ENCODE measurements at regions not wholly inside any gene's neighbourhood (a gene's known extent, or its start where the extent isn't known, plus 50 kb on each side); places are given as distances from the start of the nearest gene placed in this dataset.
"Not testable (repeated sequence)": the region's sequence is repeated elsewhere in the genome, so short reads cannot be mapped to it uniquely, and the experiment has no call there.

DNA sequence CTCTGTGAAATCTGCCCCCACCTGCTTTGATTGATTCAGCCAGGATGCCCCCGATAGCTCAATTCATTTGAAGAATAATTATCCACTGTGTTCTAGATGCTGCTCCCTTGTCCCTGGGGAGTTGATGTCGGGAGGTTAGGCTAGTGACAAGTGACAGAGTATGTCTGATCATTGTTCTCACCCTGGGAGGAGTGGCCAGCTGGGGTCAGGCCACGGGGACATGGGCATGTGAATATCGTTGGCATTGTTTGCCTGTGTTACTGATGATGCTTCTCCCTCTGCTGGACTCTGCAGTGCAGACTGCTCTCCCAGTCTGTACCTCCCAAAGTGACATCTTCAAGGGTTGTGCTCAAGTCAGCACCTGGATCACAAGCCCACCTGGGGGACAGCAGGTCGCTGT is 89.9 kb upstream of the C16orf82 start:
- Histone ChIP-seq H3K4me1 (ENCODE audit: control insufficient read depth, insufficient read depth, low read length) (no peaks in the 10 kb centered on the region), H3K27ac (ENCODE audit: low read length) (no peak overlapping the region), H3K36me3 (ENCODE audit: control insufficient read depth, insufficient read depth, low read length) (no peaks in the 10 kb centered on the region), H3K4me3 (ENCODE audit: low read length) (no peak overlapping the region), H3K27me3 (ENCODE audit: control insufficient read depth, insufficient read depth, low read length) (no peaks in the 10 kb centered on the region), H3K9me3 (ENCODE audit: control insufficient read depth, insufficient read depth, low read length) (no peaks in the 10 kb centered on the region)
- DNase-seq (ENCODE audit: low read depth, low spot score): no peak
- WGBS (ENCODE audit: insufficient coverage, insufficient read length): no CpG with 5 or more reads among the region's 5 CpGs

DNA sequence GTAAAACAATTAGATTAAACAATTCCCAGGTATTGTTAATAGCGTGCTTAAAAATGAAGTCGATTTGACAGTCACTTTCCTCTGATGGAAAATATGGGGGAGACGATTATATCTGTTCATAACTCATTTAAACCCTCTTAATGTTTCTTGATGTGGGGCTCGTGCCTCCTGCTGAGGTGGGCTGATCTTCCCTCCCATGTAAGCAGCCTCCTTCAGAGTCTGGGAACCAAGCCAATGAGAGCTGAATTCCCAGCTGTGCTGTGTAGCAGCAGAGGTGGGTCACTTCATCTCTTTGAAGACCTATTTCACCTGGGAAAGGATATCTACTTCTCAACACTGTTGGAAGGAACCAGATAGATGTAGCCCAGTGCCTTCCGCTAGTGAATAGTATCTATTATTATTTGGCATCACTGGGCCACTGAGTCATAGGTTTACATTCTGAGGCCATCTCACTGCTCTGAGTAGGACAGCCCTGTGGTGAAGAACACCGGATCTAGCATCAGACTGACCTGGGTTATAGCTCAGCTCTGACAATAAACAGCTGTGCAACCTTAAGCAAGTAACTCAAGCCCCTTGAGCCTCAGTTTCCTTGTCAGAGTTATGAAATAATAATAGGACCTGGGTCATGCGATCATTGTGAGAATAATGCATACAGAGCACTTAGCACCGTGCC is 85.3 kb upstream of the C16orf82 start:
- DNase-seq (ENCODE audit: low read depth, low spot score): no peak
- Histone ChIP-seq H3K27ac (ENCODE audit: low read length) (no peak overlapping the region), H3K36me3 (ENCODE audit: control insufficient read depth, insufficient read depth, low read length) (no peaks in the 10 kb centered on the region), H3K4me3 (ENCODE audit: low read length) (no peak overlapping the region), H3K4me1 (ENCODE audit: control insufficient read depth, insufficient read depth, low read length) (0 out of 2 replicates have a peak, but pooled peaks cover 2% of the 10 kb centered on the region), H3K27me3 (ENCODE audit: control insufficient read depth, insufficient read depth, low read length) (no peaks in the 10 kb centered on the region), H3K9me3 (ENCODE audit: control insufficient read depth, insufficient read depth, low read length) (no peaks in the 10 kb centered on the region; the same call in 1 of the 2 replicates)
- WGBS (ENCODE audit: insufficient coverage, insufficient read length): no CpG with 5 or more reads among the region's 8 CpGs

DNA sequence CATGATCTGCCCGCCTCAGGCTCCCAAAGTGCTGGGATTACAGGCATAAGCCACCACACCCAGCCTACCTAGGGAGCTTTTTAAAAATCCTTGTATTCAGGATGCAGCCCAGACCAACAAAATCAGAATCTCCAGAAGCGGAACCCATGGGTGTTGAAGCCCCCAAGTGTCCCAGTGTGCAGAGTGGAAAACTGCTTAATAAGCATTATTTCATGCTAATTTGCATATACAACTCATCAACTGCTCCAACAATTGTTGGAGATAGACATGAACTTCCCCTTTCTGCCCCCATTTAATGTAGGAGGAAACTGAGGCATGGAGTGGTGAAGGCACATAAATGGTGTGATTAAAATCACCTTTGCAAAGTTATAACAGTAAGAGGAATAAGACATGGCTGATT is 84.3 kb upstream of the C16orf82 start:
- no peak for DNase-seq (ENCODE audit: low read depth, low spot score)
- WGBS (ENCODE audit: insufficient coverage, insufficient read length): no CpG with 5 or more reads among the region's 2 CpGs
- no peaks in the 10 kb centered on the region; the same call in 1 of the 2 replicates for H3K9me3 ChIP-seq (ENCODE audit: control insufficient read depth, insufficient read depth, low read length)
- no peaks in the 10 kb centered on the region for H3K36me3 ChIP-seq (ENCODE audit: control insufficient read depth, insufficient read depth, low read length)
- H3K4me3 ChIP-seq (ENCODE audit: low read length): no peak overlapping the region
- no peak overlapping the region for H3K27ac ChIP-seq (ENCODE audit: low read length)
- H3K4me1 ChIP-seq (ENCODE audit: control insufficient read depth, insufficient read depth, low read length): peaks cover 3% of the 10 kb centered on the region; the same call in 1 of the 2 replicates
- no peaks in the 10 kb centered on the region for H3K27me3 ChIP-seq (ENCODE audit: control insufficient read depth, insufficient read depth, low read length)

DNA sequence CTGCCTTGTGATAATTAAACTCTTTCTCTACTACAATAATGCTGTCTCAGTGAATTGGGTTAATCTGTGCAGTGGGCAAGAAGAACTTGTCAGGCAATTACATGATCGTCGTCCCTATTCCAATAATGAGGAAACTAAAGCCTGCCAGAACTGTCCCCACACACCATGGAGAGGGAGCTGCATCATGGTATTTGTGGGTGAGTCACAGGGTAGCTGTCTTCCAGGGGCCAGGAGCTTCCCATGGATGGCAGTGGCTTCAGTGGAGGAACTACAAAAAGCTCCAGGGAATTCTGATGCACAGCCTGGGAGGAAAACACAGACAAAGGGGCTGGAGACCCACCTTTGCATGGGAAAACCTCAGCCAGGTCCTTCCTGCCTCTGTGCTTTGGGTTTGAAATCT is 83.3 kb upstream of the C16orf82 start:
- Histone ChIP-seq H3K36me3 (ENCODE audit: control insufficient read depth, insufficient read depth, low read length) (no peaks in the 10 kb centered on the region), H3K4me1 (ENCODE audit: control insufficient read depth, insufficient read depth, low read length) (peaks cover 3% of the 10 kb centered on the region; the same call in 1 of the 2 replicates), H3K4me3 (ENCODE audit: low read length) (no peak overlapping the region), H3K27ac (ENCODE audit: low read length) (no peak overlapping the region), H3K9me3 (ENCODE audit: control insufficient read depth, insufficient read depth, low read length) (no peaks in the 10 kb centered on the region; the same call in 1 of the 2 replicates), H3K27me3 (ENCODE audit: control insufficient read depth, insufficient read depth, low read length) (no peaks in the 10 kb centered on the region)
- no peak for DNase-seq (ENCODE audit: low read depth, low spot score)
- no CpG with 5 or more reads among the region's 2 CpGs for WGBS (ENCODE audit: insufficient coverage, insufficient read length)

DNA sequence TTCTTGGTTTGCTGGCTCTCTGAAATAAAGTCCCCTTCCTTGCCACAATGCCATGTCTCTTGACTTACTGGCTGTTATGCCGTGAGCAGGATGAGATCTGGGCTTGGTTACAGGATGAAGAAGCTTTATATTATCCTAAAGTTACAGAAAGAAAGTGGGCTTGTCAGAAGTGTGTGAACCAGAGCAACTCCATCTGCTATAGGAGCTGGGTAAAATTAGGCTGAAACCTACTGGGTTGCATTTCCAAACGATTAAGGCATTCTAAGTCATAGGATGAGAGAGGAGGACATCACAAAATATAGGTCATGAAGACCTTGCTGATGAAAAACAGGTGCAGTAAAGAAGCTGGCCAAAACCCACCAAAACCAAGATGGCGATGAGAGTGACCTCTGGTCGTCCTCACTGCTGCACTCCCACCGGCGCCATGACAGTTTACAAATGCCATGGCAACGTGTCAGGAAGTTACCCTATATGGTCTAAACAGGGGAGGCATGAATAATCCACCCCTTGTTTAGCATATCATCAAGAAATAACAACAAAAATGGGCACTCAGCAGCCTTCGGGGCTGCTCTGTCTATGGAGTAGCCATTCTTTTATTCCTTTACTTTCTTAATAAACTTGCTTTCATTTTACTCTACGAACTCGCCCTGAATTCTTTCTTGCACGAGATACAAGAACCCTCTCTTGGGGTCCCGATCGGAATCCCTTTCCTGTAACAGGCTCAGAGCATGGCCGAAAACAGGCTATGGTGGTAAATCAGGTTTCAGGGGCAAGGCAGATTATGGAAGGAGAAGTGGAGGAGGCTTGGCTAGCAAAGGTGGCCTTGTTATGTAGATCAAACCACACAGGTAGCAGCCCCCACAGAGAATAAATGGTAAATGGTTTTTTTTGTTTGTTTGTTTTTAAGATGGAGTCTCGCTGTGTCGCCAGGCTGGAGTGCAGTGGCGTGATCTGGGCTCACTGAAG is 81.3 kb upstream of the C16orf82 start:
- H3K36me3 ChIP-seq (ENCODE audit: control insufficient read depth, insufficient read depth, low read length): no peaks in the 10 kb centered on the region
- H3K4me1 ChIP-seq (ENCODE audit: control insufficient read depth, insufficient read depth, low read length): peaks cover 3% of the 10 kb centered on the region; the same call in 1 of the 2 replicates
- DNase-seq (ENCODE audit: low read depth, low spot score): peak; percentile 27
- no CpG with 5 or more reads among the region's 17 CpGs for WGBS (ENCODE audit: insufficient coverage, insufficient read length)
- H3K27ac ChIP-seq (ENCODE audit: low read length): peak overlapping the region; percentile 35
- no peak overlapping the region for H3K4me3 ChIP-seq (ENCODE audit: low read length)
- no peaks in the 10 kb centered on the region; the same call in 1 of the 2 replicates for H3K9me3 ChIP-seq (ENCODE audit: control insufficient read depth, insufficient read depth, low read length)
- no peaks in the 10 kb centered on the region for H3K27me3 ChIP-seq (ENCODE audit: control insufficient read depth, insufficient read depth, low read length)

DNA sequence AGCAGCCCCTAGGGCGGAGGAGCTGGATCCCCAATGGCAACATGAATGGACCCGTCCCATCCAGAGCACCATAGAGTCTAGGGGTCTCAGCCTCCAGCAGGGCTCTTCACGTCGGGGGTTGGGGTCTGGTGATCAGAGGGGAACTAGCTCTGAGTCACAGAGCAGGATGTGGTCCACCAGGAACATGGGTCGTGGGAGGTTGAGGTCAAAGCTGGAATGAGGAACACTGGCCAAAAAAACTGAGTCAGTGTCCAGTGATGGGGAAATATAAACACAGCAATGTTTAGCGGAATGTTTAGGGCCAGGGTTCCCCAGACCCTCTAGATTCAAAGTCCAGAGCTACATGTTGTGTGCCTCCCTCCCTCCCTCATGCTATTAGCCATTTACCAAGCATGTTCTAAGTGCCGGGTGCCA is 79.1 kb upstream of the C16orf82 start:
- H3K9me3 ChIP-seq (ENCODE audit: control insufficient read depth, insufficient read depth, low read length): no peaks in the 10 kb centered on the region; the same call in 1 of the 2 replicates
- H3K27ac ChIP-seq (ENCODE audit: low read length): no peak overlapping the region
- H3K27me3 ChIP-seq (ENCODE audit: control insufficient read depth, insufficient read depth, low read length): no peaks in the 10 kb centered on the region
- H3K4me1 ChIP-seq (ENCODE audit: control insufficient read depth, insufficient read depth, low read length): peaks cover 3% of the 10 kb centered on the region; the same call in 1 of the 2 replicates
- H3K36me3 ChIP-seq (ENCODE audit: control insufficient read depth, insufficient read depth, low read length): no peaks in the 10 kb centered on the region
- no peak for DNase-seq (ENCODE audit: low read depth, low spot score)
- no CpG with 5 or more reads among the region's 7 CpGs for WGBS (ENCODE audit: insufficient coverage, insufficient read length)
- no peak overlapping the region for H3K4me3 ChIP-seq (ENCODE audit: low read length)

DNA sequence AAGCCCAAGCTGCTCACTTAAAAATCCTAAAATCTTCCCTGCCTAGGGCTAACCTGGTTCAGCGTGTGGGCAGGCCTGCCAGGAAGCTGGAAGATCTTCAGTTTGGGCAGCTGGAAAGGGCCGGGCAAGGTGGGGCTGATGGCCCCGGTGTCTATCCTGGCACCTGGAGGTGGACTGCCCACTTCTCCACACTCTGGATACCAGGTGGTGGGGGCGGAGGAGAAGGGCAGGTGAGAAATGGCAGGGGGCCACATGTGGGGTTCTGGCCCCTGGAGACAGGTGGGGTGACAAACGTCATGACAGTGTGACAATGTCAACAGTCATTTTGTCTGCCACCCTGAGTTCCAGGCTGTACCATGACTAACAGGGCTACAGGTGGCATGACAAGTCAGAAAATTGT is 78.5 kb upstream of the C16orf82 start:
- no CpG with 5 or more reads among the region's 5 CpGs for whole genome bisulfite sequencing (ENCODE audit: insufficient coverage, insufficient read length)
- Histone ChIP-seq H3K4me1 (ENCODE audit: control insufficient read depth, insufficient read depth, low read length) (peaks cover 3% of the 10 kb centered on the region; the same call in 1 of the 2 replicates), H3K27ac (ENCODE audit: low read length) (no peak overlapping the region), H3K27me3 (ENCODE audit: control insufficient read depth, insufficient read depth, low read length) (no peaks in the 10 kb centered on the region), H3K9me3 (ENCODE audit: control insufficient read depth, insufficient read depth, low read length) (no peaks in the 10 kb centered on the region), H3K4me3 (ENCODE audit: low read length) (no peak overlapping the region), H3K36me3 (ENCODE audit: control insufficient read depth, insufficient read depth, low read length) (no peaks in the 10 kb centered on the region)
- no peak for DNase-seq (ENCODE audit: low read depth, low spot score)

DNA sequence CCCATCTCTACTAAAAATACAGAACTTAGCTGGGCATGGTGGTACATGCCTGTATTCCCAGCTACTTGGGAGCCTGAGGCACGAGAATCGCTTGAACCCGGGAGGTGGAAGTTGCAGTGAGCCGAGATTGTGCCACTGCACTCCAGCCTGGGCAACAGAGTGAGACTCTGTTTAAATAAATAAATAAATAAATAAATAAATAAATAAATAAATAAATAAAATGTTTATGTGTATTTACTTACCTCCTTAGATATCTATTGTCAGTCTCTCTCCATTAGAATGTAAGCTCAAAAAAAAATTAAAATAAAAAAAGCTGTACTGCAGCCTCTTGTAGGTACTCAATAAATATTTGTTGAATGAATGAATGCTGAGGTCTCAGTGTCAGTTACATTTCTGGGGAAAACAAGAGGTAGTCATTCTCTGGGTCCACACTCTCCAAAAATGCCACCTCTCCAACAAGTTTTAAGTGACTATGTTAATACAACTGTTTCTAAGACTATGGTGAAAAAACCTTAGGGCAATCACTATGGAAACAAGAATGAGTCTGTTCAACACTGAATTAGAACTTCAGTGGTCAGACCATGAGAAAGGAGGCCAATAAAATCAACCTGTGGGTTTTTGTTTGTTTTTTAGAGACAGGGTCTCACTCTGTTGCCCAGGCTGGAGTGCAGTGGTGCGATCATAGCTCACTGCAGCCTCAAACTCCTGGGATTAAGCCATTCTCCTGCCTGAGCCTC is 76.2 kb upstream of the C16orf82 start:
- not testable (repeated sequence) for H3K27ac ChIP-seq (ENCODE audit: low read length); H3K9me3 ChIP-seq (ENCODE audit: control insufficient read depth, insufficient read depth, low read length); DNase-seq (ENCODE audit: low read depth, low spot score); H3K36me3 ChIP-seq (ENCODE audit: control insufficient read depth, insufficient read depth, low read length); H3K27me3 ChIP-seq (ENCODE audit: control insufficient read depth, insufficient read depth, low read length); H3K4me3 ChIP-seq (ENCODE audit: low read length); H3K4me1 ChIP-seq (ENCODE audit: control insufficient read depth, insufficient read depth, low read length)
- WGBS (ENCODE audit: insufficient coverage, insufficient read length): no CpG with 5 or more reads among the region's 5 CpGs

DNA sequence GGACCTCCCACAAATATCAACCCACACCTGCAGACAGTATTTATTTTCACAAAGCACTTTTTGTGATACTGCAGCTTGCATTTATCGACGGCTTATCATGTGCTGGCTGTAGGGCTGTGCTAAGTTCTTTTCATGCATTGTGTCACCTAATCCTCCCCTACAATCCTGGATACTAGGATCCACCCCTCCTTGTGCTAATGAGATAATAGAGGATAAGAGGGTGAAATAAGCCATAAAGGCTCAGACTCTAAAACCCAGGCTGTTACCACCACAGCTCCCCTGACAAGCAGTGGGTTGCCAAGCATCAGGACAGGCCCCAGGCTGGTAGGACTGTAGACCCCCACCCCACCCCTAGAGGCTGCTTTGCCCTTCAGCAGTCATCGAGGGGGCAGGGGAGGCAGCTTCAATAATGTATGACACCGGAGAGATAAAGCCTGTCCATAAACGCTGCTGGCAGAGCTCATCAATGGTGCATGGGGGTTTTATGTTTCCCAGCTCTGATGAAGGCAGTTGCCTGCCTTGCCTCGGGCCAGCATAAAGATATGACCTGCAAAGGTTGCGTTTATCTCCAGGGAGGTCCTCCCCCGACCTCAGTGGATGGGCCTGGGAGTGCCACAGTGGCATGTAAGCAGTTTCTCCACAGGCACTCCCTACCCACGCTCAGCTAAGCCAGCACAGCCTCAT is 73.9 kb upstream of the C16orf82 start:
- no CpG with 5 or more reads among the region's 9 CpGs for WGBS (ENCODE audit: insufficient coverage, insufficient read length)
- Histone ChIP-seq H3K27ac (ENCODE audit: low read length) (no peak overlapping the region), H3K36me3 (ENCODE audit: control insufficient read depth, insufficient read depth, low read length) (no peaks in the 10 kb centered on the region), H3K27me3 (ENCODE audit: control insufficient read depth, insufficient read depth, low read length) (no peaks in the 10 kb centered on the region), H3K4me1 (ENCODE audit: control insufficient read depth, insufficient read depth, low read length) (no peaks in the 10 kb centered on the region), H3K4me3 (ENCODE audit: low read length) (no peak overlapping the region), H3K9me3 (ENCODE audit: control insufficient read depth, insufficient read depth, low read length) (no peaks in the 10 kb centered on the region)
- no peak for DNase-seq (ENCODE audit: low read depth, low spot score)

Measured in iPS DF 6.9 (cell line).